ENCODE measurements at regions not wholly inside any gene's neighbourhood (a gene's known extent, or its start where the extent isn't known, plus 50 kb on each side); places are given as distances from the start of the nearest gene placed in this dataset.

DNA sequence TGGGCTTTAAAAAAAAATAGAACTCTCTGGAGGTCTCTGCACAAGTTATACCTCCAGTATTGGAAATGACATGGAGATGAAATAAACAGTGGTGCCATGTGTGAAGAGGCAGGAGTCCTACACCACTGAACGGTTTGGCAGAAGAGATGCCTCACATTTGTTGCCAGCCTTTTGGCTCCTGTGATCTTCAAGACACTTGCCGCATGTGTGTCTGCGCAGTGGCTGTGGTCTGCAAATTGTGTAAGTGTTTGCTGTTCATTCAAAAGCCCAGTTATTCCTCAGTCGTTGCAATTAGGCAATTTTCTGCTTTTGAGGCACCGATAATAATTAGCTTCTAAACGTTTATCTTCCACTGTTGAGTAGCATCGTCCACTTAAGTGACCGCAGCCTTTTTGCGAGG, 319.1 kb downstream of the BRD1 start:
- no peaks in the 10 kb centered on the region for H4K20me1 ChIP-seq (ENCODE audit: control insufficient read depth, insufficient read depth, low read length, poor library complexity, severe bottlenecking)
- ChIA-PET POLR2A (no interaction called here), CTCF (no interaction called here)
- H3K79me2 ChIP-seq (ENCODE audit: control insufficient read depth, insufficient read depth, low read length), result no peaks in the 10 kb centered on the region
- 95% methylated on average over 9 of the region's 9 CpGs for WGBS (ENCODE audit: insufficient coverage)
- Mint-ChIP-seq H3K4me1 (peaks cover 6% of the 10 kb centered on the region), H3K27ac (no peak overlapping the region), H3K27me3 (no peaks in the 10 kb centered on the region), H3K9me3 (ENCODE audit: insufficient read depth) (peaks cover 16% of the 10 kb centered on the region), H3K4me3 (no peak overlapping the region)
- ATAC-seq (ENCODE audit: low read depth) (no peak), DNase-seq (no peak)
- no peak overlapping the region for H3K27ac ChIP-seq (ENCODE audit: low read length in 2 of 2)
- no peaks in the 10 kb centered on the region for H3K27me3 ChIP-seq (replicated peaks in 1 of 4; ENCODE audit: control extremely low read depth in 1 of 4, control insufficient read depth in 3 of 4, insufficient read depth in 4 of 4, low read length in 3 of 4)
- peaks cover 5 to 13% of the 10 kb centered on the region in 2 donors for H3K4me1 ChIP-seq (ENCODE audit: control insufficient read depth in 2 of 2, insufficient read depth in 2 of 2, low read length in 2 of 2)
- peaks cover 11 to 39% (median 31%) of the 10 kb centered on the region in 3 donors for H3K9me3 ChIP-seq (ENCODE audit: control extremely low read depth in 1 of 3, control insufficient read depth in 2 of 3, insufficient read depth in 1 of 3, low read length in 2 of 3)
- no peaks in the 10 kb centered on the region for H3K36me3 ChIP-seq (replicated peaks in 1 of 2; ENCODE audit: control extremely low read depth in 1 of 2, control insufficient read depth in 1 of 2, extremely low read depth in 1 of 2, insufficient read depth in 2 of 2, low read length in 1 of 2)
- no peak overlapping the region for H2AFZ ChIP-seq (ENCODE audit: insufficient read depth, low read depth, low read length, poor library complexity, severe bottlenecking)
- no peak overlapping the region for H3K4me2 ChIP-seq (replicated peaks; ENCODE audit: low read depth, low read length, poor library complexity, severe bottlenecking)
- no peak overlapping the region for H3K9ac ChIP-seq (ENCODE audit: low read length)
- H3K4me3 ChIP-seq (ENCODE audit: control extremely low read depth in 1 of 5, extremely low read depth in 1 of 5, insufficient read depth in 1 of 5, low read depth in 2 of 5, low read length in 4 of 5), result no peak overlapping the region
- intact Hi-C loops (cut with micrococcal nuclease), result no loop called here
- TF ChIP-seq, protein P1, sequence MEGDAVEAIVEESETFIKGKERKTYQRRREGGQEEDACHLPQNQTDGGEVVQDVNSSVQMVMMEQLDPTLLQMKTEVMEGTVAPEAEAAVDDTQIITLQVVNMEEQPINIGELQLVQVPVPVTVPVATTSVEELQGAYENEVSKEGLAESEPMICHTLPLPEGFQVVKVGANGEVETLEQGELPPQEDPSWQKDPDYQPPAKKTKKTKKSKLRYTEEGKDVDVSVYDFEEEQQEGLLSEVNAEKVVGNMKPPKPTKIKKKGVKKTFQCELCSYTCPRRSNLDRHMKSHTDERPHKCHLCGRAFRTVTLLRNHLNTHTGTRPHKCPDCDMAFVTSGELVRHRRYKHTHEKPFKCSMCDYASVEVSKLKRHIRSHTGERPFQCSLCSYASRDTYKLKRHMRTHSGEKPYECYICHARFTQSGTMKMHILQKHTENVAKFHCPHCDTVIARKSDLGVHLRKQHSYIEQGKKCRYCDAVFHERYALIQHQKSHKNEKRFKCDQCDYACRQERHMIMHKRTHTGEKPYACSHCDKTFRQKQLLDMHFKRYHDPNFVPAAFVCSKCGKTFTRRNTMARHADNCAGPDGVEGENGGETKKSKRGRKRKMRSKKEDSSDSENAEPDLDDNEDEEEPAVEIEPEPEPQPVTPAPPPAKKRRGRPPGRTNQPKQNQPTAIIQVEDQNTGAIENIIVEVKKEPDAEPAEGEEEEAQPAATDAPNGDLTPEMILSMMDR (IDR thresholded peaks at IDR 0.05), result no peak
- TF ChIP-seq EZH2 (IDR thresholded peaks at IDR 0.05; ENCODE audit: borderline replicate concordance, insufficient read depth, low read depth, low read length, poor library complexity, severe bottlenecking), result no peak

DNA sequence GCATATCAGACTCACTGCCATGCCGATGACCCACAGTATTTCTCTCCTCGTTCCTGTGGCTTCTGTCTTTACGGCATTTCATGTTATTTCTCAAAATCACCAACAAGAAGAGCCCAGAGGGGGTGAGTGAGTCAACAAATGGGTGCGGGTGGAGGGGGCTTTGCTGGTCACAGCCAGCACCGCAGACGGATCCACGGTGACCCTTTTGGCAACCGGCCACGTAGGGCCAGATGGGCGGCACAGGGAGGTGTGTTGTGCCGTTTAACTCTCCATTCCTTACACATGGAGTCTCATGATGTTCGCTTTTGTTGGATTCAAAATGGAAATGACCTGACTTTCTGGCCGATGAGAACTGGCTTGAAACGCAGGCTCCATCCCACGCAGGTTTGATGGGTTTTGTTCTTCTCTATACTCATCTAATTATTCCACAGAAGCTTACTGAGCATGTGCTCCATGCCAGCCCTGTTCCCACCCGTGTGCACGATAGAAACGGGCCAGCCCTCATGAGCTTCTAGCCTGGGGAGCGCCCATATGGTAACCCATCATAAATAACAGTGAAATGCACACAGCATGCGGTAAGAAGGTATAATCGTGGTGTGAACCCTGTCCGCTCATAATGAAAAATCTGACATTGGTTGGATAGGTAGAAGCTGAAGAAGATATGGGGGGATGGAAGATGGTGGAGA, 319.9 kb downstream of the BRD1 start:
- intact Hi-C loops (cut with micrococcal nuclease), result no loop called here
- no peaks in the 10 kb centered on the region for H3K27me3 Mint-ChIP-seq
- no peak overlapping the region for H3K27ac Mint-ChIP-seq
- no peak overlapping the region for H3K4me2 ChIP-seq (replicated peaks; ENCODE audit: low read depth, low read length, poor library complexity, severe bottlenecking)
- no peaks in the 10 kb centered on the region for H4K20me1 ChIP-seq (ENCODE audit: control insufficient read depth, insufficient read depth, low read length, poor library complexity, severe bottlenecking)
- 98% methylated on average over 15 of the region's 22 CpGs for WGBS (ENCODE audit: insufficient coverage)
- TF ChIP-seq, protein P1 (IDR thresholded peaks at IDR 0.05), result no peak
- no peak for TF ChIP-seq EZH2 (IDR thresholded peaks at IDR 0.05; ENCODE audit: borderline replicate concordance, insufficient read depth, low read depth, low read length, poor library complexity, severe bottlenecking)
- DNase-seq, result no peak
- peaks cover 5 to 20% of the 10 kb centered on the region in 2 donors for H3K4me1 ChIP-seq (ENCODE audit: control insufficient read depth in 2 of 2, insufficient read depth in 2 of 2, low read length in 2 of 2)
- peaks cover 11 to 35% (median 27%) of the 10 kb centered on the region in 3 donors for H3K9me3 ChIP-seq (ENCODE audit: control extremely low read depth in 1 of 3, control insufficient read depth in 2 of 3, insufficient read depth in 1 of 3, low read length in 2 of 3)
- peaks cover 13% of the 10 kb centered on the region for H3K9me3 Mint-ChIP-seq (ENCODE audit: insufficient read depth)
- H3K9ac ChIP-seq (ENCODE audit: low read length), result no peak overlapping the region
- H2AFZ ChIP-seq (ENCODE audit: insufficient read depth, low read depth, low read length, poor library complexity, severe bottlenecking), result no peak overlapping the region
- H3K36me3 ChIP-seq (replicated peaks in 1 of 2; ENCODE audit: control extremely low read depth in 1 of 2, control insufficient read depth in 1 of 2, extremely low read depth in 1 of 2, insufficient read depth in 2 of 2, low read length in 1 of 2), result no peaks in the 10 kb centered on the region
- H3K79me2 ChIP-seq (ENCODE audit: control insufficient read depth, insufficient read depth, low read length), result no peaks in the 10 kb centered on the region
- no peak overlapping the region for H3K27ac ChIP-seq (ENCODE audit: low read length in 2 of 2)
- ChIA-PET CTCF (no interaction called here), POLR2A (no interaction called here)
- ATAC-seq (ENCODE audit: low read depth), result no peak
- no peaks in the 10 kb centered on the region for H3K27me3 ChIP-seq (replicated peaks in 1 of 4; ENCODE audit: control extremely low read depth in 1 of 4, control insufficient read depth in 3 of 4, insufficient read depth in 4 of 4, low read length in 3 of 4)
- H3K4me3 Mint-ChIP-seq, result no peak overlapping the region
- H3K4me1 Mint-ChIP-seq, result peaks cover 6% of the 10 kb centered on the region
- H3K4me3 ChIP-seq (ENCODE audit: control extremely low read depth in 1 of 5, extremely low read depth in 1 of 5, insufficient read depth in 1 of 5, low read depth in 2 of 5, low read length in 4 of 5), result no peak overlapping the region
